ENCODE measurements at regions not wholly inside any gene's neighbourhood (a gene's known extent, or its start where the extent isn't known, plus 50 kb on each side); places are given as distances from the start of the nearest gene placed in this dataset.

GRCh38 chr3:174749143-174749542 lies 110.0 kb upstream of the NAALADL2 start:
- Histone ChIP-seq H3K9ac (replicated peaks; ENCODE audit: extremely low read depth, insufficient read depth, low read length) (no peak overlapping the region), H2AFZ (ENCODE audit: low read depth, low read length) (no peak overlapping the region), H3K36me3 (ENCODE audit: control insufficient read depth in 2 of 2, extremely low read depth in 1 of 2, insufficient read depth in 2 of 2, low read length in 2 of 2) (no peaks in the 10 kb centered on the region), H3K4me3 (replicated peaks in 1 of 3; ENCODE audit: insufficient read depth in 1 of 3, low read depth in 1 of 3, low read length in 3 of 3) (no peak overlapping the region), H3K79me2 (ENCODE audit: control insufficient read depth, insufficient read depth, low read length) (no peaks in the 10 kb centered on the region), H3K4me2 (ENCODE audit: insufficient read depth, low read length) (no peak overlapping the region), H3K27me3 (ENCODE audit: control insufficient read depth in 2 of 2, insufficient read depth in 2 of 2, low read length in 2 of 2) (no peaks in the 10 kb centered on the region), H3K27ac (ENCODE audit: insufficient read depth, low read depth, low read length) (no peak overlapping the region), H4K20me1 (replicated peaks; ENCODE audit: control insufficient read depth, extremely low read depth, insufficient read depth, low read length) (no peaks in the 10 kb centered on the region), H3K9me3 (replicated peaks; ENCODE audit: control insufficient read depth, insufficient read depth, low read length) (no peaks in the 10 kb centered on the region), H3K4me1 (ENCODE audit: control insufficient read depth, extremely low read depth, insufficient read depth, low read length) (no peaks in the 10 kb centered on the region), H3K9me1 (replicated peaks; ENCODE audit: control insufficient read depth, extremely low read depth, insufficient read depth, low read length) (no peaks in the 10 kb centered on the region)
- no TSS peak for BruUV-seq (replicated peaks)
- ChIA-PET POLR2A (no interaction called here), CTCF (no interaction called here)
- intact Hi-C loops (cut with micrococcal nuclease) = no loop called here
- dilution Hi-C loops (cut with MboI; ENCODE audit: extremely low pct_ligation_motif_present, low sequenced_read_pairs) = no loop called here
- DNase-seq (ENCODE audit: low read depth, low spot score) (no peak), FAIRE-seq (no peak)
- TF ChIP-seq MAX (IDR thresholded peaks at IDR 0.05; ENCODE audit: insufficient read depth, insufficient read length) = no peak
- TF ChIP-seq MYC (IDR thresholded peaks at IDR 0.05; ENCODE audit: low read depth, low read length) = no peak
- TF ChIP-seq GATA2 (IDR thresholded peaks at IDR 0.05; ENCODE audit: insufficient read depth, insufficient read length, low read depth, low read length) = no peak
- no peak for TF ChIP-seq JUN (IDR thresholded peaks at IDR 0.05; ENCODE audit: borderline replicate concordance, insufficient read depth, insufficient read length, low read depth)
- TF ChIP-seq POLR2A (IDR thresholded peaks at IDR 0.05; ENCODE audit: low read depth, low read length) = no peak
- no peak for TF ChIP-seq POLR2AphosphoS5 (IDR thresholded peaks at IDR 0.05; ENCODE audit: insufficient read depth, low read depth, low read length)
- no peak for TF ChIP-seq CTCF (IDR thresholded peaks at IDR 0.05; ENCODE audit: extremely low read depth in 1 of 2, insufficient read depth in 1 of 2, low read depth in 1 of 2, low read length in 2 of 2)
- TF ChIP-seq EZH2 (IDR thresholded peaks at IDR 0.05; ENCODE audit: borderline replicate concordance, low read depth, low read length, severe bottlenecking) = no peak
- TF ChIP-seq FOS (IDR thresholded peaks at IDR 0.05; ENCODE audit: borderline replicate concordance, insufficient read depth, low read length) = no peak

Measured in endothelial cell of umbilical vein (primary cell).